IMR-90 (cell line): ENCODE measurements at regions not wholly inside any gene's neighbourhood (a gene's known extent, or its start where the extent isn't known, plus 50 kb on each side); places are given as distances from the start of the nearest gene placed in this dataset.

Experiments used
- ATAC-seq: fragments of 200-7000 bp; cut with Tn5 transposase; 2 replicates; pipeline ENCODE4 v1.9.1; 2020; ENCODE audit warnings: low read depth, mild to moderate bottlenecking, moderate library complexity
- BruUV-seq: library from RNA; stranded (reverse); fragments of 400-500 nt; replicated peaks from 2 replicates; lab custom pipeline; 2021; lab: Mats Ljungman, UMichigan
- CTCF ChIA-PET: fragments of 300-600 bp; formaldehyde crosslinking; extraction: SDS; loops from one replicate; lab custom pipeline; 2021; ENCODE audit warnings: antibody characterized with exemption; lab: Yijun Ruan, JAX
- POLR2A ChIA-PET: fragments of 300-600 bp; sonication (Branson Sonifier 250); formaldehyde crosslinking; loops from one replicate; lab custom pipeline; 2022; ENCODE audit warnings: antibody characterized with exemption; ENCODE audit not compliant: unreplicated experiment; lab: Charles Lee
- DNase-seq: peaks from one replicate; pipeline ENCODE4 v3.0.0; 2013
- H2AFZ ChIP-seq: replicated peaks from 2 replicates; pipeline ENCODE3; 2013; ENCODE audit warnings: low read length, mild to moderate bottlenecking; ENCODE audit not compliant: poor library complexity
- H2AK5ac ChIP-seq: 2 replicates; pipeline ENCODE4 v1.6.1; 2013; ENCODE audit warnings: low read depth, low read length, inconsistent platforms
- H2AK9ac ChIP-seq: replicated peaks from 2 replicates; pipeline ENCODE3; 2013; ENCODE audit warnings: mild to moderate bottlenecking, low read depth, low read length, moderate library complexity; ENCODE audit not compliant: poor library complexity
- H2BK120ac ChIP-seq: 2 replicates; pipeline ENCODE4 v1.6.1; 2013; ENCODE audit warnings: low read depth, low read length, inconsistent platforms
- H2BK15ac ChIP-seq: 3 replicates; pipeline ENCODE4 v1.6.1; 2013; ENCODE audit warnings: low read depth, low read length, inconsistent platforms
- H2BK20ac ChIP-seq: 2 replicates; pipeline ENCODE4 v1.6.1; 2013; ENCODE audit warnings: low read depth, mild to moderate bottlenecking, inconsistent platforms, low read length, moderate library complexity
- H2BK5ac ChIP-seq: 2 replicates; pipeline ENCODE4 v1.6.1; 2013; ENCODE audit warnings: mild to moderate bottlenecking, low read depth, low read length, inconsistent platforms; ENCODE audit not compliant: poor library complexity, severe bottlenecking
- H3K14ac ChIP-seq: replicated peaks from 2 replicates; pipeline ENCODE4 v1.6.1; 2013; ENCODE audit warnings: low read depth, low read length, inconsistent platforms
- H3K18ac ChIP-seq: 2 replicates; pipeline ENCODE4 v1.6.1; 2013; ENCODE audit warnings: low read depth, low read length, control low read depth
- H3K23ac ChIP-seq: 2 replicates; pipeline ENCODE4 v1.6.1; 2013; ENCODE audit warnings: low read depth, low read length, inconsistent platforms
- H3K27ac ChIP-seq: 2 replicates; pipeline ENCODE4 v1.5.1; 2013; ENCODE audit warnings: mild to moderate bottlenecking, control low read depth, low read length; ENCODE audit not compliant: insufficient read depth
- H3K27me3 ChIP-seq: 2 replicates; pipeline ENCODE4 v1.6.1; 2013; ENCODE audit warnings: low read length; ENCODE audit not compliant: control insufficient read depth, insufficient read depth
- H3K36me3 ChIP-seq: 2 replicates; pipeline ENCODE4 v1.6.1; 2013; ENCODE audit warnings: low read length, mixed read lengths; ENCODE audit not compliant: control insufficient read depth, insufficient read depth
- H3K4ac ChIP-seq: 2 replicates; pipeline ENCODE4 v1.6.1; 2013; ENCODE audit warnings: low read depth, low read length, inconsistent platforms
- H3K4me1 ChIP-seq: 2 replicates; pipeline ENCODE4 v1.6.1; 2013; ENCODE audit warnings: low read length, mixed read lengths; ENCODE audit not compliant: control insufficient read depth, insufficient read depth
- H3K4me2 ChIP-seq: 2 replicates; pipeline ENCODE4 v1.6.1; 2013; ENCODE audit warnings: low read depth, mild to moderate bottlenecking, control low read depth, low read length, moderate library complexity
- H3K4me3 ChIP-seq: 2 replicates; pipeline ENCODE4 v1.5.1; 2013; ENCODE audit warnings: low read depth, mild to moderate bottlenecking, control low read depth, low read length, moderate library complexity; ENCODE audit not compliant: insufficient read depth
- H3K56ac ChIP-seq: 2 replicates; pipeline ENCODE4 v1.6.1; 2013; ENCODE audit warnings: low read length, inconsistent platforms; ENCODE audit not compliant: insufficient read depth; ENCODE audit errors: extremely low read depth
- H3K79me1 ChIP-seq, 2 experiments: 2 replicates each; pipeline ENCODE4 v1.6.1; 2013; ENCODE audit warnings: low read length in 2 of 2, inconsistent platforms in 1 of 2, low read depth in 1 of 2
- H3K9ac ChIP-seq: 2 replicates; pipeline ENCODE4 v1.6.1; 2013; ENCODE audit warnings: low read depth, low read length, control low read depth
- H3K9me1 ChIP-seq: 2 replicates; pipeline ENCODE4 v1.6.1; 2013; ENCODE audit warnings: low read length, inconsistent platforms; ENCODE audit not compliant: insufficient read depth
- H3K9me3 ChIP-seq: 2 replicates; pipeline ENCODE4 v1.6.1; 2013; ENCODE audit warnings: low read length; ENCODE audit not compliant: control insufficient read depth, insufficient read depth
- H4K20me1 ChIP-seq: 2 replicates; pipeline ENCODE4 v1.6.1; 2013; ENCODE audit warnings: low read length, inconsistent platforms; ENCODE audit not compliant: insufficient read depth
- H4K5ac ChIP-seq: 2 replicates; pipeline ENCODE4 v1.6.1; 2013; ENCODE audit warnings: mild to moderate bottlenecking, low read depth, low read length, control low read depth
- H4K8ac ChIP-seq, 2 experiments: 2 replicates each; pipeline ENCODE4 v1.6.1; 2013; ENCODE audit warnings: low read depth in 2 of 2, low read length in 2 of 2, control low read depth in 1 of 2, inconsistent platforms in 1 of 2
- H4K91ac ChIP-seq: 2 replicates; pipeline ENCODE4 v1.6.1; 2013; ENCODE audit warnings: low read depth, low read length, inconsistent platforms; ENCODE audit not compliant: insufficient read depth
- BHLHE40 ChIP-seq: fragments of 150-350 bp; IDR thresholded peaks from 2 replicates; pipeline ENCODE4 v1.6.1; 2016; ENCODE audit warnings: mild to moderate bottlenecking, low read depth, low read length
- MAZ ChIP-seq: IDR thresholded peaks from 2 replicates; pipeline ENCODE4 v1.6.1; 2012; ENCODE audit warnings: low read depth, mild to moderate bottlenecking, low read length, improper control_type of control experiment, moderate library complexity, borderline replicate concordance
- MXI1 ChIP-seq: IDR thresholded peaks from 2 replicates; pipeline ENCODE4 v1.6.1; 2012; ENCODE audit warnings: low read depth, mild to moderate bottlenecking, low read length, moderate library complexity, borderline replicate concordance
- POLR2A ChIP-seq: IDR thresholded peaks from 2 replicates; pipeline ENCODE4 v1.6.1; 2012; ENCODE audit warnings: mild to moderate bottlenecking, low read depth, low read length
- RAD21 ChIP-seq: IDR thresholded peaks from 2 replicates; pipeline ENCODE4 v1.6.1; 2012; ENCODE audit warnings: low read length, improper control_type of control experiment
- RFX5 ChIP-seq: IDR thresholded peaks from 2 replicates; pipeline ENCODE4 v1.8.0; 2012; ENCODE audit warnings: low read depth, mild to moderate bottlenecking, low read length, moderate library complexity
- SMC3 ChIP-seq: fragments of 150-350 bp; IDR thresholded peaks from 2 replicates; pipeline ENCODE4 v1.6.1; 2016; ENCODE audit warnings: low read depth, mild to moderate bottlenecking, antibody characterized with exemption, low read length, moderate library complexity
- dilution Hi-C: fragments of 300-500 bp; cut with HindIII; formaldehyde crosslinking; loops from one replicate; pipeline ENCODE4 v1.14.3; 2018; ENCODE audit warnings: low sequenced_read_pairs; ENCODE audit not compliant: unreplicated experiment
- in situ Hi-C: fragments of 300-500 bp; cut with MboI; formaldehyde crosslinking; loops from 3 replicates; pipeline ENCODE4 v1.14.3; 2019; ENCODE audit warnings: low sequenced_read_pairs, inconsistent platforms, mixed read lengths
- intact Hi-C: fragments of 100-400 bp; cut with micrococcal nuclease; formaldehyde crosslinking; loops from 2 replicates; pipeline ENCODE4 v1.10.0; 2022
- TF ChIP-seq, protein P1 (sequence below): fragments of 150-350 bp; IDR thresholded peaks from 2 replicates; pipeline ENCODE4 v1.6.1; 2017; ENCODE audit warnings: mild to moderate bottlenecking, antibody characterized with exemption, low read length, low read depth
- TF ChIP-seq, protein P2 (sequence below): fragments of 150-350 bp; IDR thresholded peaks from 2 replicates; pipeline ENCODE4 v1.6.1; 2016; ENCODE audit warnings: low read depth, mild to moderate bottlenecking, low read length, moderate library complexity, borderline replicate concordance

DNA sequence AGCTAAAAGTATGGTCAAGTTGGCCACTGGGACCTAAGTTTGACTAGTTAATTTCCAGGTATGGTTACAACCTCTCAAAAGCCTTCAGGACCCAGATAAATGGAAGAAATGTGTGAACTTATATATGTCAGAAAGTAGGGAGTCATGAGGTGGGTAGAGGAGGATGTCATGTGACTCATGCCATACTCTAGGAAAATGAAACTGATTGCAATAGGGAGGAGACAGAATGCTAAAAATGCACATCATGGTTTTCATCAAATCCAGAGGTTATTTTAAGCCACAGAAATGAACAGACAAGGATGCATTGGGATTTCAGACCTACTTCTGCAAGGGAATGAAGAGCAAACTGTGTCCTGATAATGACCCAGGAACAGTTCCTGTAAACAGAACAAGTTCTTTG, 310.0 kb downstream of the EDEM1 start:
- intact Hi-C loops (no loop called here), dilution Hi-C loops (no loop called here), in situ Hi-C loops (no loop called here)
- Histone ChIP-seq H2BK15ac (no peak overlapping the region), H2AK5ac (no peak overlapping the region), H3K27me3 (no peaks in the 10 kb centered on the region), H4K8ac (no peak overlapping the region), H4K91ac (no peak overlapping the region), H3K18ac (no peak overlapping the region), H3K9me3 (peaks cover 12% of the 10 kb centered on the region), H4K20me1 (no peaks in the 10 kb centered on the region), H3K56ac (no peak overlapping the region), H4K5ac (no peak overlapping the region), H2AK9ac (no peak overlapping the region), H2BK20ac (no peak overlapping the region), H3K4me2 (no peak overlapping the region), H3K14ac (no peak overlapping the region), H2BK120ac (no peak overlapping the region), H3K36me3 (no peaks in the 10 kb centered on the region), H3K9me1 (no peaks in the 10 kb centered on the region), H3K79me1 (no peaks in the 10 kb centered on the region), H3K27ac (no peak overlapping the region), H3K23ac (no peak overlapping the region), H3K4ac (no peak overlapping the region), H3K4me1 (no peaks in the 10 kb centered on the region), H3K9ac (no peak overlapping the region), H2AFZ (no peak overlapping the region), H2BK5ac (no peak overlapping the region), H3K4me3 (no peak overlapping the region)
- POLR2A ChIA-PET = no interaction called here
- CTCF ChIA-PET = no interaction called here
- ATAC-seq (no peak), DNase-seq (no peak)
- BruUV-seq = no TSS peak
- TF ChIP-seq, protein P1, sequence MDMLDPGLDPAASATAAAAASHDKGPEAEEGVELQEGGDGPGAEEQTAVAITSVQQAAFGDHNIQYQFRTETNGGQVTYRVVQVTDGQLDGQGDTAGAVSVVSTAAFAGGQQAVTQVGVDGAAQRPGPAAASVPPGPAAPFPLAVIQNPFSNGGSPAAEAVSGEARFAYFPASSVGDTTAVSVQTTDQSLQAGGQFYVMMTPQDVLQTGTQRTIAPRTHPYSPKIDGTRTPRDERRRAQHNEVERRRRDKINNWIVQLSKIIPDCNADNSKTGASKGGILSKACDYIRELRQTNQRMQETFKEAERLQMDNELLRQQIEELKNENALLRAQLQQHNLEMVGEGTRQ = no peak
- TF ChIP-seq MAZ = no peak
- no peak for TF ChIP-seq POLR2A
- TF ChIP-seq, protein P2, sequence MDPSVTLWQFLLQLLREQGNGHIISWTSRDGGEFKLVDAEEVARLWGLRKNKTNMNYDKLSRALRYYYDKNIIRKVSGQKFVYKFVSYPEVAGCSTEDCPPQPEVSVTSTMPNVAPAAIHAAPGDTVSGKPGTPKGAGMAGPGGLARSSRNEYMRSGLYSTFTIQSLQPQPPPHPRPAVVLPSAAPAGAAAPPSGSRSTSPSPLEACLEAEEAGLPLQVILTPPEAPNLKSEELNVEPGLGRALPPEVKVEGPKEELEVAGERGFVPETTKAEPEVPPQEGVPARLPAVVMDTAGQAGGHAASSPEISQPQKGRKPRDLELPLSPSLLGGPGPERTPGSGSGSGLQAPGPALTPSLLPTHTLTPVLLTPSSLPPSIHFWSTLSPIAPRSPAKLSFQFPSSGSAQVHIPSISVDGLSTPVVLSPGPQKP = no peak
- TF ChIP-seq MXI1 = no peak
- no peak for TF ChIP-seq SMC3
- TF ChIP-seq RFX5 = no peak
- TF ChIP-seq RAD21 = no peak
- no peak for TF ChIP-seq BHLHE40
